ENCODE measurements at regions not wholly inside any gene's neighbourhood (a gene's known extent, or its start where the extent isn't known, plus 50 kb on each side); places are given as distances from the start of the nearest gene placed in this dataset.
"Not testable (repeated sequence)": the region's sequence is repeated elsewhere in the genome, so short reads cannot be mapped to it uniquely, and the experiment has no call there.

DNA sequence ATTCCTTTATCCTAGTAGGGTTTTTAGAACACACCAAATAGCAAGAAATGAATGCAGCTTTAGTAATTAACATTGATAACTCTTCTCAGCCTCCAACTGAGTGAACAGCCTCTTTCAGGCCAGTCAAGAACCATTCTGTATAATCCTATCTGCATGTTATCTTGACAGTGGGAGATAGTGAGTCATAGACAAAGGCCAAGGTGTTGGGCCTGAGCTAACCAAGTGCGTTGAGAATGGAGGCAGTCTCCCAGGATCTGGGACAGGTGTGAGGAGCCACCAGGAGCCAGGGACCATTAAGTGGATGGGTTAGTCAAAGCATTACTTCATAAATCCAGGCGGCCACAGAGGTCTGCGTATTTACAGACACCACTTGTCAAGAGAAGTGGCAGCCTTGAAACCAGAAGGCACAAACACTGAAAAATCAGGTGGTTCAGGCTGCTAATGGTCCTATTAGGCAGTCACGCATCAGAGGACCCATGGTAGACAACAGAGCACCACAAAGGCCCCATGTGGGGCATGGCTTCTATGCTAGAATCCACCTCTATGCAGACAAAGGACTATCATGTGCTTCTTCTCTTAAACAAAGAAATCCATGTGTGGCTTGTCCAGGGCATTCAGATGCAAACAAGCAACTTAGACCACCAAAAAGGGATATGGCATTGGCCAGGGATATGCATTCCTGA, 409.7 kb upstream of the PIK3R1 start:
- no peak for ATAC-seq

DNA sequence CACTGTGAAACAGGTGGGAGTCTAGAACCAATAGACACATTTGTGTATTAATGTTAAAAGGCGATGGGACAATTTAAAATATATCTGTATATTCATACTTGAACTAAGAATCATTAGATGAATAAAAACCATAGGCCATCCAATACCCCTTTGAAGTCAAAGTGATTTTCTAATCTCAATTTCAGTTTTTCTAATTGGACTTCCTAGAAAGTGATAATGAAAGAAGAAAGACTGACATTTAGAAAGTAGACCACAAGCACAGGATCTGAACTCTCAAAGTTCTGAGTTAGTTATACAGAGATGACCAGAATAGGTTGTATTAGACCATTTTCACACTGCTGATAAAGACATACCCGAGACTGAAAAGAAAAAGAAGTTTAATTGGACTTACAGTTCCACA, 412.8 kb upstream of the PIK3R1 start:
- no peak for ATAC-seq

DNA sequence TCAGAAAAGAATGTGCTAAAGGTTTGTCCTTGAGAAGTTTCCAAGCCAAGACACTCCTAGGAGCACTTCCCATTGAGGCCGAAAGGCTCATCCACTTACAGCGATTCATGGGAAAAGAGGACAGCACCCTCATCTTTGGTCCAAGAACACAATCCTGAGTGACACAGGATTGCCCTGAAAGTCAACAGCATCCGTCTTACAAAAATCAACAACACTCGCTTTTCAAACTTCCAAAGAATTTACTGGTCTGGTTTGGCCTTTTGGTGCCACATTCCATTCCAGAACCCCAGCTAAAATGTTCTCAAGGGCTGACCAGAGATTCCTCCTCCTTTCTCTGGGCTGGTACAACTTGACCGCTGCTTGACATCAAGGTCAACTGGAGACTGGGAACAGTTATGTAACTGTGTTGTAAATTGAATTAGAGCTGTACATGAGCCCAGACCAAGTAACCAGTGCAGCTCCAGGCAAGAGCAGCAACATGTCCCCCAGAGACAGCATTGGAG, 415.8 kb upstream of the PIK3R1 start:
- no peak for ATAC-seq

DNA sequence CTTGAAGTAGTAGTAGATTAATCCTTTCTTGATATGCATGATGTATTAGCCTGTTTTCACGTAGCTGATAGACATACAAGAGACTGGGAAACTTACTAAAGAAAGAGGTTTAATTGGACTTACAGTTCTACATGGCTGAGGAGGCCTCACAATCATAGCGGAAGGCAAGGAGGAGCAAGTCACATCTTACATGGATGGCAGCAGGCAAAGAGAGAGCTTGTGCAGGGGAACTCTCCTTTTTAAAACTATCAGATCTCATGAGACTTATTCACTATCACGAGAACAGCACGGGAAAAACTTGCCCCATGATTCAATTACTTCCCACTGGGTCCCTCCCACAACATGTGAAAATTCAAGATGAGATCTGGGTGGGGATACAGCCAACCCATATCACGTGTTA, 417.1 kb upstream of the PIK3R1 start:
- ATAC-seq = not testable (repeated sequence)

DNA sequence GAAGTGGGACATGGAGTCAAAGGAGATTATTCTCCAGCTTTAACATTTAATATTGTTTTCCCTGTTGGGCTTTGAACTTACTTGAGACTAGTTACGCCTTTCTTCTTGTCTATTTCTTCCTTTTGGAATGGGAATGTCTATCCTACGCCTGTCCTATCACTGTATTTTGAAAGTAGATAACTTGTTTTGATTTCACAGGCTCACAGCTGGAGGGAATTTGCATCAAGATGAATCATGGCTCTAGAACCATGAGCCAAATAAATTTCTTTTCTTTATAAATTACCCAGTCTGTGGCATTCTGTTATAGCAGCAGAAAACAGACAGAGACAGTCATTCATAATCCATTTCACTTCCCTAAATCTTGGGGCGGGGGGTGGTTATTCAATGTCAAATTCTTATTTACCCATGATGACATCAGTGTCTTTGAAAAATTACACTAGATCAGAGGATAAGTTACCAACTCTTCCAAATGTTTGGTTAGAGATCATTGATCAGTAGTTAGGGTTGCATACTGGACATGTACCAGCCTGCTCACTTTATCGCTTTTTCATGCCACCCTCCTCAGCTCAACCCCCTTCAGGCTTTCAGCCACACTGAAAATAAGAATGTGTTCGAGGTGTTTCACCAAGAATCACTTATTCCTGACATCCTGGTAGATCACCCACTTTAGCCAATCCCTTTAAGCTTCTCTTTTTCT, 419.6 kb upstream of the PIK3R1 start:
- ATAC-seq = no peak

DNA sequence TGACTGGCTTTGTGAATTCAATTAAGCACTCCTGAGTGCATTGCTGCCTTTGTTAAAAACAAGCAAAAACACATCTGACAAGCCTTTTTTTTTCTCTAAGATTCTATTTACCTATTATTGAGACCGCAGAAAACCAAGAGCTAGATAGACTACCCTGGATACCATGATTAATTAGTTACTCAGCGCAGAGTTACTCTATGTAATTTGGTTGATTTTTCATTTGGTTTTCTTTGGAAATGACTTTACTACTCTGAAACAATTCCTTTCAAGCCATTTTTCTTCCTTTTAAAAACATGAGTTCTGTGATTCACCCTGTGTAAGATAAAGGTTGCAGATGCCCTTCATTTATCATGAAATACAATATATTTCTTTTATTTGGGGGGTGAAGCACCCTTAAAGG, 421.6 kb upstream of the PIK3R1 start:
- ATAC-seq = no peak

DNA sequence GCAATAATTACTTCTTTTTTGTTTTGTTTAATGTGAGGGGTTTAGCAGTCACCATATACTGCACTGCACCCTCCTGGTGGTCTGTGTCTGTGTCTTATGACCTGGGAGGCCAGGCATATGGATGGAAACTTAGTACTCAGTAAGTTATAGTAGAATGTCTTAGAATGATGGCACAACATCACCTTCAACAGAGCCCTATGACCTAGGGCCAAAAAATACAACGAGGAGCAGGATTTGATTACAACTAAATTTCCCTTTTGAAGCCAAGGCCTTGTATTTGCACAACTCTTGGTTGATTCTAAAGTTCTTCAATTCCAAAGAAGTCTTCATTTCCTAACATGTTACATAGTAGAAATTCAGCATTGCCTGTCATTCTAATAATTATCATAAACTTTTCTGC, 422.1 kb upstream of the PIK3R1 start:
- ATAC-seq = no peak

DNA sequence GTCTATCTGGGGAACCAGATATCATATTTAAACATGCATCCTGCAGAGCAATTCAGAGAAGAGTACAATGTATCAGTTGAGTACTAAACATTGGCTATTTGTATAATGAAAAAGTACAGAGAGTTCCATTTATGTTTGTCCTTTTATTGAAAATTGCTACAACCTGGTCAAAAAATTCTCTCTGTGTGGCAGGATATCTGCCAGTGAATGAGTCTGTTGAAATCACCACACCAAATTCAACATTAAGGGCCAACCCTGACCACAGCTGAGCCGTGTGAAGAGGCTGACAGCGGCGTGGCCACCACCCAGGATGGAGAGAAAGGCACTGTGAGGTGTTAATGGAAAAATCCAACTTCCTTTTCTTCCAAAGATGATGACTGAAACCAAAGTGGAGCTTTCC, 422.7 kb upstream of the PIK3R1 start:
- no peak for ATAC-seq

DNA sequence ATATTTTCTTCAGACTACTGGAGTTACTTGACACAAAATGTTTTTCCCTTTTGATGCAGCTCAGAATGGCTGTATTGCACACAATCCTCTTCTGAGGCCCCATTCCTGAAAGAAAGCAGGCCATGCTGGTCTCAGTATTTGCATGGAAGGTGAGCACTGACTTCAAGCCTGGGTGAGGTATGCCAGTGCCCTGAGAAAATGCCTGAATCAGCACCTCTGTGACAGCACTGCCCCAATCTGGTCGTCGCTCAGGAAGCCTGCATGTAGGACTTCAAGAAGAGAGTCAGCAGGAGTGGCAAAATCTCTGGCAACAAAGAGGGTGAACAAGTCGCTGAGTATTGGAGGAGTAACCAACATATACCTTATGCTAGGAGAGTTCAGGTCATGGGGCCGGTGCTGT, 425.2 kb upstream of the PIK3R1 start:
- no peak for ATAC-seq

DNA sequence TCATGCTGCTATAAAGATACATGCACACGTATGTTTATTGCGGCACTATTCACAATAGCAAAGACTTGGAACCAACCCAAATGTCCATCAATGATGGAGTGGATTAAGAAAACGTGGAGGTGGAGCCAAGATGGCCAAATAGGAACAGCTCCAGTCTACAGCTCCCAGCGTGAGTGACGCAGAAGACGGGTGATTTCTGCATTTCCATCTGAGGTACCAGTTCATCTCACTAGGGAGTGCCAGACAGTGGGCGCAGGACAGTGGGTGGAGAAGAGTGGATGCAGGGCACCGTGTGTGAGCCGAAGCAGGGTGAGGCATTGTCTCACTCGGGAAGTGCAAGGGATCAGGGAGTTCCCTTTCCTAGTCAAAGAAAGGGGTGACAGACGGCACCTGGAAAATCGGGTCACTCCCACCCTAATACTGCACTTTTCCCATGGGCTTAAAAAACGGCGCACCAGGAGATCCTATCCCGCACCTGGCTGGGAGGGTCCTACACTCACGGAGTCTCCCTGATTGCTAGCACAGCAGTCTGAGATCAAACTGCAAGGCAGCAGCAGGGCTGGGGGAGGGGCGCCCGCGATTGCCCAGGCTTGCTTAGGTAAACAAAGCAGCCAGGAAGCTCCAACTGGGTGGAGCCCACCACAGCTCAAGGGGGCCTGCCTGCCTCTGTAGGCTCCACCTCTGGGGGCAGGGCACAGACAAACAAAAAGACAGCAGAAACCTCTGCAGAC, 435.5 kb upstream of the PIK3R1 start:
- ATAC-seq = not testable (repeated sequence)

DNA sequence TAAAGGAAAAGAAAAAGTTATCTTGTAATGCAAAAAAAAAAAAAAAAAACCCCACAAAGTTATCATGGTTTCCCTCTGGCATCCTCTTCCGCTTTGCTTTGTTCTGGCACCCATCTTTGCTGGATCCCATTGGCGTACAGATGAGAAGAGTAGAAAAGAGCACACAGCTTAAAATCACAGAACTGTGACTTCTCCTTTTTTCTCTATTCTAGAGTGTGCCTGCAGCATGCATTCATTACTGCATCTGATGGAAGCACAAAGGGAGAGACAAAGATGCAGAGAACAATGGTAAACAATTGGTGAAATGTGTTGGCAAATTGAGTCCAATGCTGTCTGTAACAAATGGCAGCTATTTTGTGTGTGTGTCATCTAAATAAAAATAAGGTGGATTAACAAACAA, 440.8 kb upstream of the PIK3R1 start:
- no peak for ATAC-seq

DNA sequence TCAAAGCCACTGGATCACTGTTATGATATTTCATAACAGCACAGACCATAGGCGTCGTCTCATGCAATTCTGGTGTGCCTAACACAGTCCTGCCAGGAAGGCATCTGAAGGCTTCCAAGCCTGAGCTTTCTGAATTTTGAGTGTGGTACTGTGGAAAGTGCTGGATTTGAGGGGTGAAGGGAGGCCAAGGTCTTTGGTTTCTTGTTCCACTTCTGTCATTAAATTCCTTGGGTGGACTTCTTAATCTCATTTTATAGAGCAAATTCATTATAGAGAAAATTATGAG, 441.3 kb upstream of the PIK3R1 start:
- ATAC-seq = no peak

DNA sequence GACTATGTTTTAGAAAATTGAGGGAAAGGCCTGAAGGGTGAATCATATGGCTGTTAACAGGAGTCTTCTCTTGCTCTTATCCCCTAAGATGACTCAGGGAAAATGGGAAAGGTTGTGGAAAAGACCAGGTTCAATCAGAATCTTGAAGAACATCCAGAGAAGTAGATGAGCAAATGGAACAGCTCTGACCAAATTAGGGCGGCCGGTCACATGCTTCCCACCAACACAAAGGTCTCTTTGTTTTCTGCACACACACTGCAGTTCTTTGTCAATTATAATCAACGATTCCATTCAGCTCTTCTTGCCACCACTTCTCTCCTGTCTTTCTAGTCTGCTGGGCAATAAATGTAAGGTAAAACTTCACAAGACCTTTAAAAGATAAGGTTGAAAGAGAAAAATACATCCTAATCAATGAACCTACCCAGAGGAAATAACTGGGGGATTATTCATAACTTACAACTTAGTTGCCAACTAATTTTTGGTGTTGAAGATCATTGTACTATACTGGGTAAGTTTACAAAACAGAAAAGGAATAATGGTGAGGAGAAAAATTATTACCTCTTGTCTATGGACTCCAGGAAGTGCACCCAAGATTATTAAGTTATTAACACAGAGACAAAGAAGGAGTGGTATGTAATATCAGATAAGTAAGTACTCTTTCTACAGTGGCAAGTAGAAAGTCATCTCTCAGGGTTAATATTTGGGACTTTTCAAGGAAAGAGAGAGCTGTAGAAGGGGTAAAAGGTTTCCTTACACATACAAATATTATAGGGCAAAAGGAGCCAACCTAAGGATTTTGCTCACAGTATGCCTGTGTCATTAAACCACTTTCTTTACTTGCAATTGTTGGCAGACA, 441.9 kb upstream of the PIK3R1 start:
- ATAC-seq = no peak

DNA sequence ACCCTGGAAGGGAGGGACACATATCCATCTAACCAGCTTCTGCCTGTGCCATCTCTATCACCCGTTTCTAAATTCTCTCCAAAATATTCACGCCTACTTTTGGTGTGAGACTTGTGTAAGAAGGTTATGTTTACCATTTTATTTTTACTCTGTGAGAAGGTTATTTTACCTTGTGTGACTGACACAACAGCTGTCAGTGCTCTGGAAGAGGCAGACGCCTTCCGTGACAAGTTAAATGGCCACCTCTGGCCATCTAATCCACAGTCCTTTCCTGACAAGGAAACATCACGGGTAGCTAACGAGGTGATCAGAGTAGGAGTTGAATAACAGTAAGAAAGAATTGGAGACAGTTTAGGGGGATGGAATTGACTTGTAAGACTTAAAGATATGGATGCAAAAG, 443.8 kb upstream of the PIK3R1 start:
- no peak for ATAC-seq

DNA sequence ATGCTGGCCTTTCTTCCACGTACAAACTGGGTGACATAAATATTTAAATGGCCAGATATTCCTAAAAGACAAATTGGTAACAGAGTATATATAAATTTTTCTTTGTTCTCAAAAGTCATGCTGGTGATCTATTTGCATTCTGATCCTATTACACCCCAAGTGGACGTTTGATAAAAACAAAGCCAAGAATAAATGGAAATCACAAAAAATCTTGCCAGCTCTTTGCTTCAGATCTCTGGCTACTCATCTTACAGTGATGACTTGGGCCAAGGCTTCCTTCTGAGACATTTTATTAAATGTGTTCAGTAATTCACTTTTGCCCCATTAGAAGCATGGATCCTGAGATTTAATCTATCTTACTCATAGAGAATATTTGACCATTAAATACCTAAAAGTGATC, 444.3 kb upstream of the PIK3R1 start:
- ATAC-seq = no peak

DNA sequence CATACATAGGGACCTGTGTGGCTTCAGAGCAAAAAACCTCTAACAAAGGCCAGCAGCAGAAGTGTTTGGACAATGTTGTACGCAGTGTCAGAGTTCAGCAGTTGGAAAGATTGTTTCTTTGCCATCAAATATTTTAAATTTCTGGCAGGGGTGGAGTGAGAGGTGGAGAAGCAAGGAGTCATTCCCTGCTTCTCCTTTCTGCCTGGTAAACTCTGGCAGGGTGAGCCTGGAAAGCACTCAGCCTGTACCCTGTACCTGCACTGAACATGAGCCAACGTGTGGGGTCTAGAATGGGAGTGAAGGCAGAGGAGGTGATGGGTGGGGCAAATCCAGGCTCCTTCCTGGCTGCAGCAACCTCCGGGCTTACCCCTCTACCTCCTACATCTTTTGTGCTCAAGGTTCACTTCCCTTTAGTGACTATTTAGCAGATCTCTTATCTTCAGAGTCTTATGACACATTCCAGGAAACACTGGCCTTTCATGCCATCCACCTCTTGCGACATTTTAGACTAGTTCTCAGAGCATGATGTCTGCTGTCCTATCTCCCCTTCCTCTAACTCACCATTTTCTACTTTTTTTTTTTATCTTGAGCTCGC, 445.0 kb upstream of the PIK3R1 start:
- no peak for ATAC-seq

DNA sequence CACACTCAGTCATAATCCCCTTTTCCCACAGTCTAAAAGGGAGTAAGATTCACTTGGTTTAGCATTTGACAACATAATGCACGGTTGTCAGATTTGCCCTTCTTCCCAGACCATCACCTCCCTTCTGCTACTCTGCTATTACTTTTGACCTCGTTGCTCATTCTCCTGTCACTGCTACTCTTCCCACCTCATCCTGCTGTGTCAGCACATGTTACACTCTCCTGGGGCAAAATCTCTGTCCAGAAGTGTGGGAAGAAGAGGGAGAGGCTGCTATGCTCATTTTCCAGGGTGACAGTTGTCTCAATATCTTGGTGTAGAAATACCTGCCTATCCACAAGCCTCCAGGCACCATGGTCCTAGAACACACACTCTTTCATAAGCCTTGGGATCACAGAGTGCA, 449.9 kb upstream of the PIK3R1 start:
- no peak for ATAC-seq

DNA sequence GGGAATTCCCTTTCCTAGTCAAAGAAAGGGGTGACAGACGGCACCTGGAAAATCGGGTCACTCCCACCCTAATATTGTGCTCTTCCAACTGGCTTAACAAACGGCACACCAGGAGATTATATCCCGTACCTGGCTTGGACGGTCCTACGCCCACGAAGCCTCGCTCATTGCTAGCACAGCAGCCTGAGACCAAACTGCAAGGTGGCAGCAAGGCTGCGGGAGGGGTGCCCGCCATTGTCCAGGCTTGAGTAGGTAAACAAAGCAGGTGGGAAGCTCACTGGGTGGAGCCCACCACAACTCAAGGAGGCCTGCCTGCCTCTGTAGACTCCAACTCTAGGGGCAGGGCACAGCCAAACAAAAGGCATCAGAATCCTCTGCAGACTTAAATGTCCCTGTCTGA, 457.8 kb upstream of the PIK3R1 start:
- ATAC-seq = not testable (repeated sequence)

DNA sequence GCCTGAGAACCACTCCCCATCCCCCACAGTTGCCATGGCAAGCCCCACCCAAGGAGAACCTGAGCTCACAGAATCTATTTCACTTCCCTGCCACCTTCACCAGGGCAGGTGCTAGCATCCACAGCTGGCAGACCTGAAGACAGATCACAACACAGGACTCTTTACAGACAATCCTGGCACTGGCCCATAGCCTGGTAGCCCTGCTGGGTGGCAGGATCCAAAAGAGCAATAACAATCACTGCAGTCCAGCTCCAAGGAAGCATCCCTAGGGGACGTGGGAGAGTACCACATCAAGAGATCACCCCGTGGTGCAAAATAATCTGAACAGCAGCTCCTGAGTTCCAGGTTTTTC, 463.2 kb upstream of the PIK3R1 start:
- no peak for ATAC-seq

DNA sequence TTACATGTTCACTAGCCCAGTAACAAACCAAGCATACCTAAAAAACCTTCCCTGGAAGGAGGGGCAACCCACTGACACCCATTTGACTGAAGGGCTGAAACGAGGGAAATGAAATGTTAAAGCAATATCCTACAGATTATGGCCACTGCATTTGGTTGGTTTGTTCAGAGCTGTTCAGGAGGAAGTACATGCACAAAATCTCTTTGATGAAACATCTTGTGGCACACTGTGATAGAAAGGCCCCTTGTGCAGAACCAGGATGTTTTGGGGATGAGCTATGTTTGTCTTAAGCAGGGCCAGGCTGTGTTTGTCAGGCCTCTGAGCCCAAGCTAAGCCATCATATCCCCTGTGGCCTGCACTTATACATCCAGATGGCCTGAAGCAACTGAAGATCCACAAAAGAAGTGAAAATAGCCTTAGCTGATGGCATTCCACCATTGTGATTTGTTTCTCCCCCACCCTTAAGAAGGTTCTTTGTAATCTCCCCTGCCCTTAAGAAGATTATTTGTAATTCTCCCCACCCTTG, 467.3 kb upstream of the PIK3R1 start:
- ATAC-seq = no peak

DNA sequence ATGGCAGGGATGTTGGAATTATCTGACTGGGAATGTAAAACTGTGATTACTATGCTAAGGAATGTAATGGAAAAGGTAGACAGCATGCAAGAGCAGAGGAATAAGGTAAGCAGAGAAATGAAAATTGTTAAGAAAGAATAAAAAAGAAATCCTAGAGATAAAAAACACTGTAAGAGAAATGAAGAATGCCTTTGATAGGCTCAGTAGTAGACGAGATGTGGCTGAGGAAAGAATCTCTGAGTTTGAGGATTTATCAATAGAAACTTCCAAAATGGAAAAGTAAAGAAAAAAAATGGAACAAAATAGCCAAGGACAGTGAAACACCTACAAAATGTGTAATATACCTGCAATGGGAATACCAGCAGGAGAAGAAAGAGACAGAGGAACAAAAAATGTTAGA, 468.5 kb upstream of the PIK3R1 start:
- ATAC-seq = no peak

DNA sequence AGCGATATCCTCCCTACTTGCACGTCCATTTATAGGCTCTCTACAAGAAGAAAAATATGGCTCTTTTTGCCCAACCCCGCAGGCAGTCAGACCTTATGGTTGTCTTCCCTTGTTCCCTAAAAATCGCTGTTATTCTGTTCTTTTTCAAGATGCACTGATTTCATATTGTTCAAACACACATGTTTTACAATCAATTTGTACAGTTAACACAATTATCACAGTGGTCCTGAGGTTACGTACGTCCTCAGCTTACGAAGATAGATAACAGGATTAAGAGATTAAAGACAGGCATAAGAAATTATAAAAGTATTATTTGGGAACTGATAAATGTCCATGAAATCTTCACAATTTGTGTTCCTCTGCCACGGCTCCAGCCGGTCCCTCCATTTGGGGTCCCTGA, 468.9 kb upstream of the PIK3R1 start:
- not testable (repeated sequence) for ATAC-seq

DNA sequence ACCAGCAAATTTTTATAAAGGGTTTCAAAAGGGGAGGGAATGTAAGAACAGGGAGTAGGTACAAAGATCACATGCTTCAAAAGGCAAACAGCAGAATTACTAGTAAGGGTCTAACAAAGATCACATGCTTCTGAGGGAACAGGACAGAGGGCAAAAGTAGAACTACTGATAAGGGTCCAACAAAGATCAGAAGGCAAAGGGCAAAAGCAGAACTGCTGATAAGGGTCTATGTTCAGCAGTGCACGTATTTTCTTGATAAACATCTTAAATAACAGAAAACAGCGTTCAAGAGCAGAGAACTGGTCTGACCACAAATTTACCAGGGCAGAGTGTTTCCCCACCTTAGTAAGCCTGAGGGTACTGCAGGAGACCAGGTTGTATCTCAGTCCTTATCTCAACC, 469.5 kb upstream of the PIK3R1 start:
- no peak for ATAC-seq

Data from esophagus mucosa (tissue), 1 donor.